ENCODE measurements at regions not wholly inside any gene's neighbourhood (a gene's known extent, or its start where the extent isn't known, plus 50 kb on each side); places are given as distances from the start of the nearest gene placed in this dataset.
"Not testable (repeated sequence)": the region's sequence is repeated elsewhere in the genome, so short reads cannot be mapped to it uniquely, and the experiment has no call there.

DNA sequence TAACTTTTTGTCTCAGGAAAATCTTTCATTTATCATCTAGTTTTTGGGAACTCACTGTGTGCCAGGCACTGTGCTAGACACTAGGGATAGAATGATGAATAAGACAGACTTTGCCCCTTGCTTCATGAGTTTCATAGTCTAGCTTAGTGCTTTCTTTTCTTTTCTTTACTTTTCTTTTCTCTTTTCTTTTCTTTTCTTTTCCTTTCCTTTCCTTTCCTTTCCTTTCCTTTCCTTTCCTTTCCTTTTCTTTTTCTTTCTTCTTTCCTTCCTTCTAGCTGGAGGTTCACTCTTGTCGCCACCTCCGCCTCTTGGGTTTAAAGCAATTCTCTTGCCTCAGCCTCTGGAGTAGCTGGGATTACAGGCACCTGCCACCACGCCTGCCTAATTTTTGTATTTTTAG is 172.9 kb downstream of the EDEM1 start:
- no peak overlapping the region for H3K4me3 Mint-ChIP-seq
- no peaks in the 10 kb centered on the region for H3K4me1 Mint-ChIP-seq
- no peak overlapping the region for H3K27ac Mint-ChIP-seq
- no peaks in the 10 kb centered on the region for H3K36me3 Mint-ChIP-seq (ENCODE audit: low read depth)
- no peaks in the 10 kb centered on the region for H3K27me3 Mint-ChIP-seq (ENCODE audit: low read depth)
- TF ChIP-seq, protein P1, sequence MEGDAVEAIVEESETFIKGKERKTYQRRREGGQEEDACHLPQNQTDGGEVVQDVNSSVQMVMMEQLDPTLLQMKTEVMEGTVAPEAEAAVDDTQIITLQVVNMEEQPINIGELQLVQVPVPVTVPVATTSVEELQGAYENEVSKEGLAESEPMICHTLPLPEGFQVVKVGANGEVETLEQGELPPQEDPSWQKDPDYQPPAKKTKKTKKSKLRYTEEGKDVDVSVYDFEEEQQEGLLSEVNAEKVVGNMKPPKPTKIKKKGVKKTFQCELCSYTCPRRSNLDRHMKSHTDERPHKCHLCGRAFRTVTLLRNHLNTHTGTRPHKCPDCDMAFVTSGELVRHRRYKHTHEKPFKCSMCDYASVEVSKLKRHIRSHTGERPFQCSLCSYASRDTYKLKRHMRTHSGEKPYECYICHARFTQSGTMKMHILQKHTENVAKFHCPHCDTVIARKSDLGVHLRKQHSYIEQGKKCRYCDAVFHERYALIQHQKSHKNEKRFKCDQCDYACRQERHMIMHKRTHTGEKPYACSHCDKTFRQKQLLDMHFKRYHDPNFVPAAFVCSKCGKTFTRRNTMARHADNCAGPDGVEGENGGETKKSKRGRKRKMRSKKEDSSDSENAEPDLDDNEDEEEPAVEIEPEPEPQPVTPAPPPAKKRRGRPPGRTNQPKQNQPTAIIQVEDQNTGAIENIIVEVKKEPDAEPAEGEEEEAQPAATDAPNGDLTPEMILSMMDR (IDR thresholded peaks at IDR 0.05; ENCODE audit: unreplicated experiment in 3 of 3): no peak
- H3K9me3 Mint-ChIP-seq: peaks cover 13% of the 10 kb centered on the region

DNA sequence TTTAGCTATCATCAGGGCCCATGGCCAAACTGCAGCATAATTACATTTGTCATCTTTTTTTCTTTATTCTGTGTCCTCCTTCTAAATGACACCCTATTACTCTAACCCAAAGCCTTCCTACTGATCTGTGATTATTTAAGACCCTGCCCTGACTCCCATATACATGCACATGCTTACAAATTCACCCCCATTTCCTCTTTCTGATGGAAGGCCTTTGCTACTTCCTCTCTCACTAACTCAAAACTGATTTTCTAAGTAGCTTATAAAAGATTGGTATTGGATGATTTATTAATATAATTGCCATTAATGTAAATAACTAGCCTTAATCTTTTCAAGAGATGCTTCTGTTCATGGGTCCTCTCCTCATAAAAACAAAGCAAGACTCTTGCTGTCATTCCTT is 179.2 kb downstream of the EDEM1 start:
- no peak overlapping the region for H3K4me3 Mint-ChIP-seq
- H3K36me3 Mint-ChIP-seq (ENCODE audit: low read depth): no peaks in the 10 kb centered on the region
- no peak overlapping the region for H3K27ac Mint-ChIP-seq
- TF ChIP-seq, protein P1 (IDR thresholded peaks at IDR 0.05; ENCODE audit: unreplicated experiment in 3 of 3): no peak
- no peaks in the 10 kb centered on the region for H3K27me3 Mint-ChIP-seq (ENCODE audit: low read depth)
- no peaks in the 10 kb centered on the region for H3K4me1 Mint-ChIP-seq
- peaks cover 3% of the 10 kb centered on the region for H3K9me3 Mint-ChIP-seq

DNA sequence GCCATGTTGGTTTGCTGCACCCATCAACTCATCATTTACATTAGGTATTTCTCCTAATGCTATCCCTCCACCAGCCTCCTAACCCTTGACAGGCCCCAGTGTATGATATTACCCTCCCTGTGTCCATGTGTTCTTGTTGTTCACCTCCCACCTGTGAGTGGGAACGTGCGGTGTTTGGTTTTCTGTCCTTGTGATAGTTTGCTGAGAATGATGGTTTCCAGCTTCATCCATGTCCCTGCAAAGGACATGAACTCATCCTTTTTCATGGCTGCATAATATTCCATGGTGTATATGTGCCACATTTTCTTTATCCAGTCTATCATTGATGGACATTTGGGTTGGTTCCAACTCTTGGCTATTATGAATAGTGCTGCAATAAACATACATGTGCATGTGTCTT is 184.0 kb downstream of the EDEM1 start:
- H3K36me3 Mint-ChIP-seq (ENCODE audit: low read depth); H3K27me3 Mint-ChIP-seq (ENCODE audit: low read depth); H3K27ac Mint-ChIP-seq: not testable (repeated sequence)

DNA sequence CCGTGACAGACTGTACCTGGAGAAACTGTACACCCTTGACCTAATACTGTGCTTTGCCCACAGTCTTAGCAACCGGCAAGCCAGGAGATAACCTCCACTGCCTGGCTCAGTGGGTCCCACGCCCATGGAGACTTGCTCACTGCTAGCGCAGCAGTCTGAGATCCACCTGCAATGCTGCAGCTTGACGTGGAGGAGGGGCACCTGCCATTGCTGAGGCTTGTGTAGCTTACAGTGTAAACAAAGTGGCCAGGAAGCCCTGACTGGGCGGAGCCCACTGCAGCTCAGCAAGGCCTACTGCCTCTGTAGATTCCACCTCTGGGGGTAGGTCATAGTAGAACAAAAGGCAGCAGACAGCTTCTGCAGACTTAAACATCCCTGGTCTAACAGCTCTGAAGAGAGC is 189.3 kb downstream of the EDEM1 start:
- H3K27ac Mint-ChIP-seq: no peak overlapping the region
- no peaks in the 10 kb centered on the region for H3K4me1 Mint-ChIP-seq
- TF ChIP-seq, protein P1 (IDR thresholded peaks at IDR 0.05; ENCODE audit: unreplicated experiment in 3 of 3): no peak
- H3K9me3 Mint-ChIP-seq: peaks cover 33% of the 10 kb centered on the region
- no peak overlapping the region for H3K4me3 Mint-ChIP-seq
- H3K36me3 Mint-ChIP-seq (ENCODE audit: low read depth): no peaks in the 10 kb centered on the region
- no peaks in the 10 kb centered on the region for H3K27me3 Mint-ChIP-seq (ENCODE audit: low read depth)

More for the DNA sequence above, 184.0 kb downstream of the EDEM1 start:
- not testable (repeated sequence) for H3K4me1 Mint-ChIP-seq, H3K4me3 Mint-ChIP-seq
- H3K9me3 Mint-ChIP-seq: peaks cover 16% of the 10 kb centered on the region

DNA sequence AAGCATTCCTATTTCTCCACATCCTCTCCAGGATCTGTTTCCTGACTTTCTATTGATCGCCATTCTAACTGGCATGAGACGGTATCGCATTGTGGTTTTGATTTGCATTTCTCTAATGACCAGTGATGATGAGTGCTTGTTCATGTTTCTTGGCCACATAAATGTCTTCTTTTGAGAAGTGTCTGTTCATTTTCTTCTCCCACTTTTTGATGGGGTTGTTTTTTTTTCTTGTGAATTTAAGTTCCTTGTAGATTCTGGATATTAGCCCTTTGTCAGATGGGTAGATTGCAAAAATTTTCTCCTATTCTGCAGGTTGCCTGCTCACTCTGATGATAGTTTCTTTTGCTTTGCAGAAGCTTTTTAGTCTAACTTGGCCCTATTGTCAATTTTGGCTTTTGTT is 191.8 kb downstream of the EDEM1 start:
- H3K4me1 Mint-ChIP-seq; H3K27me3 Mint-ChIP-seq (ENCODE audit: low read depth); H3K36me3 Mint-ChIP-seq (ENCODE audit: low read depth); H3K27ac Mint-ChIP-seq; H3K4me3 Mint-ChIP-seq: not testable (repeated sequence)
- peaks cover 26% of the 10 kb centered on the region for H3K9me3 Mint-ChIP-seq

DNA sequence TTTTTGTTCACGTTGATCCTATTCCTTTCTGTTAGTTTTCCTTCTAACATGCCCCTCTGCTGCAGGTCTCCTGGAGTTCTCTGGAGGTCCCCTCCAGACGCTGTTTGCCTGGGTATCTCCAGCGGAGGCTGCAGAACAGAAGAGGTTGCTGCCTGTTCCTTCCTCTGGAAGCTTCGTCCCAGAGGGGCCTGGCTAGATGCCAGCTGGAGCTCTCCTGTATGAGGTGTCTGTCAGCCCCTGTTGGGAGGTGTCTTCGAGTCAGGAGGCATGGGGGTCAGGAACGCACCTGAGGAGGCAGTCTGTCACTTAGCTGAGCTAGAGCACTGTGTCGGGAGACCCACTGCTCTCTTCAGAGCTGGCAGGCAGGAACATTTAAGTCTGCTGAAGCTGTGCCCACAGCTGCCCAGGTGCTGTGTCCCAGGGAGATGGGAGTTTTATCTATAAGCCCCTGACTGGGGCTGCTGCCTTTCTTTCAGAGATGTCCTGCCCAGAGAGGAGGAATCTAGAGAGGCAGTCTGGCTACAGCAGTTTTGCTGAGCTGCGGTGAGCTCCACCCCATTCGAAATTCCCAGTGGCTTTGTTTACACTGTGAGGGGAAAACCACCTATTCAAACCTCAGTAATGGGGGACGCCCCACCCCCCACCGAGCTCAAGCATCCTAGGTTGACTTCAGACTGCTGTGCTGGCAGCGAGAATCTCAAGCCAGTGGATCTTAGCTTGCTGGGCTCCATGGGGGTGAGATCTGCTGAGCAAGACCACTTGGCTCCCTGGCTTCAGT is 196.2 kb downstream of the EDEM1 start:
- peaks cover 22% of the 10 kb centered on the region for H3K9me3 Mint-ChIP-seq
- H3K27me3 Mint-ChIP-seq (ENCODE audit: low read depth); H3K27ac Mint-ChIP-seq; H3K4me1 Mint-ChIP-seq; H3K36me3 Mint-ChIP-seq (ENCODE audit: low read depth); H3K4me3 Mint-ChIP-seq: not testable (repeated sequence)

DNA sequence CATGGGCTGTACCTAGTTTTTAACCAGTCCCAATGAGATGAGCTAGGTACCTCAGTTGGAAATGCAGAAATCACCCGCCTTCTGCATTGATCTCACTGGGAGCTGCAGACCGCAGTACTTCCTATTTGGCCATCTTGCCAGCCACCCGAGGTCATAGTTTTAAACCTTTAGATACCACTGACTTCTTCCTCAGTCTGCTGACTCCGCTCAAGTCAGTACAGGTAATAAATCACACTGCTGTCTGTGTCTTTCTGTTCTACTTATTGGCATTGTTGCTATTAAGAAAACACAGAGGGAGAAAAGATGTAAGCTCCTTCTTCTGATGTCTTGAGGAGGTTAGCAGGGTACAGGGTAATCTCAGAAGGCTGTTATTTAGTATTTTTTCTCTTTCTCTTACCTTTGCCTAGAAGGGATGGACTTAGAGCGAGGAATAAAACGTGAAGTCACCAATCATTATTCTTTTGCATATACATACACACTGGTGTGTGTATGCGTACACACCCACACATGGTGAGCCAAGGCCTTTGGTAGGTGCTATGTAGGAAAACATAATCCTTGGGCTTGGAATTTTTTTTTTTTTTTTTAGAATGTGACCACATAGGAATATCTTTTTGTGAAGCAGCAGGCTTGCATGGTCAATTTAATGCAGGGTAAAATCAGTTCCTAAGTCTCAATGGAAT is 197.2 kb downstream of the EDEM1 start:
- Mint-ChIP-seq H3K4me3 (no peak overlapping the region), H3K27ac (no peak overlapping the region), H3K36me3 (ENCODE audit: low read depth) (no peaks in the 10 kb centered on the region), H3K27me3 (ENCODE audit: low read depth) (no peaks in the 10 kb centered on the region), H3K9me3 (peaks cover 21% of the 10 kb centered on the region), H3K4me1 (no peaks in the 10 kb centered on the region)
- TF ChIP-seq, protein P1 (IDR thresholded peaks at IDR 0.05; ENCODE audit: unreplicated experiment in 3 of 3): no peak
